ENCODE measurements at regions not wholly inside any gene's neighbourhood (a gene's known extent, or its start where the extent isn't known, plus 50 kb on each side); places are given as distances from the start of the nearest gene placed in this dataset.

DNA sequence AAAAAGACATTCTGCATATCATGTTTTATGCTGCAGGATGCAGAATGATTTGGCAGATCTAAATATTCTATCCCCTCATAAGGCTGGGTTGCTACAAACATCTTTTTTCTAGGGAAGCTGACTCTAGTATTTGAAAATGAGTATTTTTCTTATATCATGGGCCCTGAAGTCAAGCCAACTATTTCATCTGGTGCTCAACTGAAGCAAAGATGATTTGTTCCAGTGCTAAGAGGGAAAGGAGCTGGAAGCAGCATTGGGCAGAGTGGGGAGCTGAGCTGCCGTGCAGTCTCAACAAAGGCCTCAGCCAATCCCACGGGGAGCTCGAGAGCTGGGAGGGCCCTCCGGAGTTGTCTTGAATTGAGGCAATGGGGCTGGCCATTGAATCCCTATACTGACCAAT is 155.3 kb upstream of the SLCO3A1 start:
- TF ChIP-seq EZH2phosphoT487 (IDR thresholded peaks at IDR 0.05; ENCODE audit: low read depth, severe bottlenecking, unreplicated experiment) (no peak), EZH2 (IDR thresholded peaks at IDR 0.05; ENCODE audit: borderline replicate concordance) (no peak)
- TF ChIP-seq, protein P1, sequence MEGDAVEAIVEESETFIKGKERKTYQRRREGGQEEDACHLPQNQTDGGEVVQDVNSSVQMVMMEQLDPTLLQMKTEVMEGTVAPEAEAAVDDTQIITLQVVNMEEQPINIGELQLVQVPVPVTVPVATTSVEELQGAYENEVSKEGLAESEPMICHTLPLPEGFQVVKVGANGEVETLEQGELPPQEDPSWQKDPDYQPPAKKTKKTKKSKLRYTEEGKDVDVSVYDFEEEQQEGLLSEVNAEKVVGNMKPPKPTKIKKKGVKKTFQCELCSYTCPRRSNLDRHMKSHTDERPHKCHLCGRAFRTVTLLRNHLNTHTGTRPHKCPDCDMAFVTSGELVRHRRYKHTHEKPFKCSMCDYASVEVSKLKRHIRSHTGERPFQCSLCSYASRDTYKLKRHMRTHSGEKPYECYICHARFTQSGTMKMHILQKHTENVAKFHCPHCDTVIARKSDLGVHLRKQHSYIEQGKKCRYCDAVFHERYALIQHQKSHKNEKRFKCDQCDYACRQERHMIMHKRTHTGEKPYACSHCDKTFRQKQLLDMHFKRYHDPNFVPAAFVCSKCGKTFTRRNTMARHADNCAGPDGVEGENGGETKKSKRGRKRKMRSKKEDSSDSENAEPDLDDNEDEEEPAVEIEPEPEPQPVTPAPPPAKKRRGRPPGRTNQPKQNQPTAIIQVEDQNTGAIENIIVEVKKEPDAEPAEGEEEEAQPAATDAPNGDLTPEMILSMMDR (IDR thresholded peaks at IDR 0.05; ENCODE audit: poor library complexity): no peak
- Histone ChIP-seq H3K4me2 (no peak overlapping the region), H3K9me3 (ENCODE audit: low read depth) (no peaks in the 10 kb centered on the region), H2AFZ (no peak overlapping the region), H3K79me2 (no peaks in the 10 kb centered on the region), H3K36me3 (replicated peaks; ENCODE audit: insufficient read depth, low read depth) (no peaks in the 10 kb centered on the region), H3K4me1 (ENCODE audit: insufficient read depth) (no peaks in the 10 kb centered on the region), H4K20me1 (ENCODE audit: insufficient read depth, poor library complexity, severe bottlenecking) (no peaks in the 10 kb centered on the region), H3K4me3 (no peak overlapping the region), H3K9me2 (replicated peaks; ENCODE audit: insufficient read depth) (no peaks in the 10 kb centered on the region), H3K27ac (no peak overlapping the region), H3K27me3 (peaks cover 3% of the 10 kb centered on the region)
- DNase-seq (ENCODE audit: low spot score): no peak
- 85% methylated on average over 4 of the region's 4 CpGs for WGBS (ENCODE audit: low lambda C conversion rate, missing lambda C conversion rate)

GRCh38 chr15:91699741-91700140 is 153.8 kb upstream of the SLCO3A1 start:
- Histone ChIP-seq H3K27ac (no peak overlapping the region), H3K9me3 (ENCODE audit: low read depth) (no peaks in the 10 kb centered on the region), H3K36me3 (replicated peaks; ENCODE audit: insufficient read depth, low read depth) (no peaks in the 10 kb centered on the region), H4K20me1 (ENCODE audit: insufficient read depth, poor library complexity, severe bottlenecking) (no peaks in the 10 kb centered on the region), H3K4me1 (ENCODE audit: insufficient read depth) (no peaks in the 10 kb centered on the region), H3K4me2 (no peak overlapping the region), H3K27me3 (peaks cover 3% of the 10 kb centered on the region), H3K79me2 (no peaks in the 10 kb centered on the region), H3K9me2 (replicated peaks; ENCODE audit: insufficient read depth) (no peaks in the 10 kb centered on the region), H2AFZ (no peak overlapping the region), H3K4me3 (no peak overlapping the region)
- DNase-seq (ENCODE audit: low spot score): no peak
- 81% methylated on average over 1 of the region's 1 CpG for WGBS (ENCODE audit: low lambda C conversion rate, missing lambda C conversion rate)
- no peak for TF ChIP-seq EZH2 (IDR thresholded peaks at IDR 0.05; ENCODE audit: borderline replicate concordance)
- TF ChIP-seq EZH2phosphoT487 (IDR thresholded peaks at IDR 0.05; ENCODE audit: low read depth, severe bottlenecking, unreplicated experiment): no peak
- TF ChIP-seq, protein P1 (IDR thresholded peaks at IDR 0.05; ENCODE audit: poor library complexity): no peak

- Histone ChIP-seq H2AFZ (no peak overlapping the region), H3K9me3 (ENCODE audit: low read depth) (no peaks in the 10 kb centered on the region), H3K4me1 (ENCODE audit: insufficient read depth) (no peaks in the 10 kb centered on the region), H3K79me2 (no peaks in the 10 kb centered on the region), H3K4me3 (no peak overlapping the region), H3K27me3 (peaks cover 3% of the 10 kb centered on the region), H3K9me2 (replicated peaks; ENCODE audit: insufficient read depth) (no peaks in the 10 kb centered on the region), H3K4me2 (no peak overlapping the region), H4K20me1 (ENCODE audit: insufficient read depth, poor library complexity, severe bottlenecking) (no peaks in the 10 kb centered on the region), H3K27ac (no peak overlapping the region), H3K36me3 (replicated peaks; ENCODE audit: insufficient read depth, low read depth) (no peaks in the 10 kb centered on the region)
- DNase-seq (ENCODE audit: low spot score): no peak
- 88% methylated on average over 2 of the region's 2 CpGs for WGBS (ENCODE audit: low lambda C conversion rate, missing lambda C conversion rate)
- TF ChIP-seq, protein P1 (IDR thresholded peaks at IDR 0.05; ENCODE audit: poor library complexity): no peak
- no peak for TF ChIP-seq EZH2 (IDR thresholded peaks at IDR 0.05; ENCODE audit: borderline replicate concordance)
- no peak for TF ChIP-seq EZH2phosphoT487 (IDR thresholded peaks at IDR 0.05; ENCODE audit: low read depth, severe bottlenecking, unreplicated experiment)
Measured at GRCh38 chr15:91703274-91703673, 150.2 kb upstream of the SLCO3A1 start.

DNA sequence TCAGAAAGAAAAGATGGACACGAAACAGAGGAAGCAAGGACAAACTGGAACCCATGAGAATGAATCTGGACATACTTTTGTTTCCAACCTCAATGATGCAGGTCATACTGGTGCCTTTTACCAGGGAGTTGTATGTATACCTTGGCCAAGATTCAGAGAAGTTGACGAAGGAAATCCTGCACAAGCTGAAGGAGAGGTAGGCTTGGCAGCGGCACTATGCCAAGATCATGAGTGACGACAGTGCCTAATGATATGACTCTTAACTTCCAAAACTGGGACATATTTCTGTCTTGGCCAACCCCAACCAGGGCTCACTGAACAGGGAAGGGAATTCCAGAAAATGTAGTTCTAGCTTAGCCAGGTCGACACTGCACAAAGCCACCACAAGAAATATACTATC is 149.2 kb upstream of the SLCO3A1 start:
- Histone ChIP-seq H3K27me3 (peaks cover 3% of the 10 kb centered on the region), H2AFZ (no peak overlapping the region), H3K4me3 (no peak overlapping the region), H3K4me2 (no peak overlapping the region), H3K9me2 (replicated peaks; ENCODE audit: insufficient read depth) (no peaks in the 10 kb centered on the region), H3K9me3 (ENCODE audit: low read depth) (no peaks in the 10 kb centered on the region), H3K36me3 (replicated peaks; ENCODE audit: insufficient read depth, low read depth) (no peaks in the 10 kb centered on the region), H4K20me1 (ENCODE audit: insufficient read depth, poor library complexity, severe bottlenecking) (no peaks in the 10 kb centered on the region), H3K79me2 (no peaks in the 10 kb centered on the region), H3K27ac (no peak overlapping the region), H3K4me1 (ENCODE audit: insufficient read depth) (no peaks in the 10 kb centered on the region)
- DNase-seq (ENCODE audit: low spot score): no peak
- 92% methylated on average over 5 of the region's 5 CpGs for WGBS (ENCODE audit: low lambda C conversion rate, missing lambda C conversion rate)
- TF ChIP-seq, protein P1 (IDR thresholded peaks at IDR 0.05; ENCODE audit: poor library complexity): no peak
- TF ChIP-seq EZH2 (IDR thresholded peaks at IDR 0.05; ENCODE audit: borderline replicate concordance) (no peak), EZH2phosphoT487 (IDR thresholded peaks at IDR 0.05; ENCODE audit: low read depth, severe bottlenecking, unreplicated experiment) (no peak)

All from hepatocyte (in vitro differentiated cells).